GM13977 (cell line): ENCODE measurements at regions not wholly inside any gene's neighbourhood (a gene's known extent, or its start where the extent isn't known, plus 50 kb on each side); places are given as distances from the start of the nearest gene placed in this dataset.

Source experiments
- DNase-seq: peaks from one replicate; pipeline ENCODE4 v3.0.0; 2012; ENCODE audit warnings: low spot score
- CTCF ChIP-seq: IDR thresholded peaks from 2 replicates; pipeline ENCODE4 v1.5.1; 2012; ENCODE audit warnings: mild to moderate bottlenecking, control low read depth; ENCODE audit not compliant: insufficient read depth; ENCODE audit errors: extremely low read depth, missing control alignments
- in situ Hi-C: fragments of 300-500 bp; cut with MboI; formaldehyde crosslinking; loops from one replicate; pipeline ENCODE4 v1.12.0; 2022; ENCODE audit warnings: low sequenced_read_pairs, low pct_unique_long_range_greater_than_20kb, mixed read lengths, inconsistent platforms; ENCODE audit not compliant: unreplicated experiment

GRCh38 chr6:54579011-54579410 is 267.6 kb upstream of the FAM83B start:
- DNase-seq: no peak

GRCh38 chr6:54586251-54586650 is 260.3 kb upstream of the FAM83B start:
- in situ Hi-C loops: no loop called here
- TF ChIP-seq CTCF: no peak
- no peak for DNase-seq

More at GRCh38 chr6:54579011-54579410, 267.6 kb upstream of the FAM83B start:
- TF ChIP-seq CTCF: no peak
- in situ Hi-C loops: no loop called here

- in situ Hi-C loops: no loop called here
- no peak for DNase-seq
- TF ChIP-seq CTCF: no peak
Observed at GRCh38 chr6:54587277-54587676, 259.3 kb upstream of the FAM83B start.

GRCh38 chr6:54588176-54588575 is 258.4 kb upstream of the FAM83B start:
- no peak for DNase-seq
- in situ Hi-C loops: no loop called here
- TF ChIP-seq CTCF: no peak

- in situ Hi-C loops: no loop called here
- no peak for TF ChIP-seq CTCF
- DNase-seq: no peak
Observed at GRCh38 chr6:54595844-54596243, 250.7 kb upstream of the FAM83B start.

- TF ChIP-seq CTCF: no peak
- no peak for DNase-seq
- in situ Hi-C loops: no loop called here
Observed at GRCh38 chr6:54598787-54599313, 247.7 kb upstream of the FAM83B start.
